Activated CD8-positive, alpha-beta memory T cell treated with anti-CD3 and anti-CD28 coated beads, Interleukin-2, amount 50 U/mL, for 1 hour (primary cell): ENCODE measurements at regions not wholly inside any gene's neighbourhood (a gene's known extent, or its start where the extent isn't known, plus 50 kb on each side); places are given as distances from the start of the nearest gene placed in this dataset.
"Not testable (repeated sequence)": the region's sequence is repeated elsewhere in the genome, so short reads cannot be mapped to it uniquely, and the experiment has no call there.

Source experiments
- DNase-seq: peaks from one replicate; pipeline ENCODE4 v3.0.0-alpha.2; 2020; ENCODE audit errors: extremely low read depth

DNA sequence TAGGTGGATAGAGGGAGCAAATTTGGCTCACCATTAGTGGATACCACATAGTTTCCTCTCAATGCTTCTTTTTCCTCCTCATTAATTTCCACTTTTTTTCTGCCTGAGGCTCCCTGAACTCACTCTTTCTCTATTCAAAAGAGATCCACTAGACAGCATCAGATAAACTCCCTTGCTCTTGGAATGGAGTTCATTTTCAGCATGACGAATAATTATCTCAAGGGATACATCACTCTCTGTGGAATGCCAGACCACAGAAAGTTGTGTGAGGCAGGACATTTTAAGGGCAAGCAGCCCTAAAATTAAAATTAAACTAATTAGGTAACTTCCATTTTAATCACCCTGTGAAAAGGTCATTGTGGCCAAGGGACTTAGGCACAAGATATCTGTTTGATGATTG lies 1920.1 kb upstream of the CELF4 start:
- no peak for DNase-seq

DNA sequence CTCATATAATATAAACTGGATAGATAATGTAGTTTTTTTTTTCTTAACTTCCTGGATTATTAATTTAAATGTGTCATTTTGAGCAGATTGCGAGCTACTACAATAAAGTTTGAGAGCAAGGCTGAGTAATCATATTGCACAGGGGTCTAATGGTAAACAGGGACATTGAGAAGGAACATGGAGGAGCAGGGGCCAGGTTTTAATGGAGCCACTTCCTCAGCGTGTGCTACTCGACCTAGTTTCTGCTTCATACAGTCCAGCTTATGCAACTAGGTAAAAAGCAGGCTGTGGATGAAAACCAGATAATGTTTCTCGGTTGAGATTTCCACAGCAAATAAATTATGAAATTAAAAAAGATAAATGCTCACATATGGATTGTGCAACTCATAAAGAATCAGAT lies 1915.7 kb upstream of the CELF4 start:
- DNase-seq = no peak

DNA sequence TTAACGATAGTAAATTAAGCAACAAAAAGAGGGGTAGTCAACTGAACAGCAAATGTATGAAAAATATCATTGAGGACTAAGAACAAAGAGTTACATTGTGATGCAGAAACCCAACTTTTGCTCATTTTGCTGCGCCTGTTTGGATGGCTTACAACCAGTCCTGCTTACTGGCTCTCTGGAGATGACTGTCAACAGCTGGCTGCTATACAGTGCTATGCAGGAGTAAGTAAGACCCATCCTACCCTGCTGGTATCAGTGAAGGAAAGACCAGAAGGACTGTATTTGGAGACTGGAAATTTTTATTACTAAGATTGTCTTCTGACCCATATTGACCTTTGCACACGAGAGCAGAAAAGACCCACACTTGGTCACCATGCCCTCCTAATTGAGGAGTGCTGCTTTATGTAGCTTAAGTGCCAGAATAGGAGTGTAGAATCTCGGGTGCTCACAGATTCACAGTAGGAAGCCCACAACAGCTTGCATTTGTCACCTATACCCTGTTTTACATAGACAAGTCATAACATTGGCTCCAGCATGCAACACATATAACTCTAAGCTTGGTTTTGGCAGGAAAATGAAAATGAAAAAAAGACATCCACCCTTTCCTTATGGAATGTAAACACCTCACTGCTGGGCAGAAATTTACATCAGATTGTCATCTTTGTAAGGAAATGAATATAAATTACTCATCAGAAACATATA lies 1915.0 kb upstream of the CELF4 start:
- no peak for DNase-seq

DNA sequence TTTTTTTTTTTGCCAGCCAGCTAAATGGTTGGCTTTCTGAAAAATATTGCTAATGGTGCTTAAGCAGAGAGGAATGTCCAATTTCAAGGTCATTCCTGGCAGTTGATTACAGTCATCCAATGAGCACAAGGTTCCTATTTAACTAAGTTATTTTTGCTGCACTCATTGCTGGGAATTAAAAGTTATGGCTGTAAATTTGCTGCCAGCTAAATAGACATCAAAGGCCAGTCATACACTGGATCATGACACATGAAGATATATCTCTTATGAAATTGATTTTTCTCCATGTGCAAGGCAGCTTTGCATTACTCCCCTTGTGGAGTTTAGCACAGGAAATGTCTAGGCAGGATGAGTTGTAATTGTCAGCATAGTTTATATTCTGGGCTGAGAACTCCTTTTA lies 1898.4 kb upstream of the CELF4 start:
- DNase-seq = no peak

- DNase-seq = no peak
These were observed 1896.8 kb upstream of the CELF4 start for GRCh38 chr18:39462436-39462835.

DNA sequence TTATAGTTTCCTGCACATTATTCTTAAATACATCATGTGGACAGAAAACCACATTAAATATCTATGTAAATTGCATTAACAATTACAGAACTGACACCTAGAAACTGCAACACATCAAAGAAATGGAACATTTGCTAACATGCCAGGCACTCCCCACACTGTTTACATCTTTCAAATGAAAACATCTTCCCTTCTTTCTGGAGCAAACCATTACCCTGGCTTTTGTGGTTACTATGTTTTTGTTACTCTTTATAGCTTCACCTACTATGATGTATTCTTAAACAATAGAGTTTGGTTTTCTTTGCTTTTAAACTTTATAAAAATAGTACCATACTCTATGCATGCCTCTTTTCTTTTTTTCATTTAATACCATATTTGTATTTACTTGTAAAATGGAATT lies 1894.5 kb upstream of the CELF4 start:
- DNase-seq = no peak

DNA sequence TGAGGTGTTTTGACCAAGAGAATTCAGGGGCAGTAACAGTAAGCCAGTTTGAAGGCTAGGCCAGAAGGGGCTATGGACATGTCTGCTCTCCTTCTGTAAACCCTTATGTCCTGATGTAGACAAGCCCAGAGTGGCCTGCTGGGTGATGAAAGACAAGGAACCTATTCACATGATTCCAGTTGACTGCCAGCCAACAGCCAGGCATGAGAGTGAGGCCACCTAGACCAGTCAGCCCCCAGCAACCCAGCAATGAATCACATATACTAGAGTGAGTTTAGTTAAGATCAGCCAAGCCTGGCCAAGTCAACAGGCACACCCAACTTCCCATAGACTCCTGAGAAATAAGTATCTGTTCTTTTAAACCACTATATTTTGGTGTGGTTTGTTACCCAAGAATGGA lies 1889.7 kb upstream of the CELF4 start:
- no peak for DNase-seq

DNA sequence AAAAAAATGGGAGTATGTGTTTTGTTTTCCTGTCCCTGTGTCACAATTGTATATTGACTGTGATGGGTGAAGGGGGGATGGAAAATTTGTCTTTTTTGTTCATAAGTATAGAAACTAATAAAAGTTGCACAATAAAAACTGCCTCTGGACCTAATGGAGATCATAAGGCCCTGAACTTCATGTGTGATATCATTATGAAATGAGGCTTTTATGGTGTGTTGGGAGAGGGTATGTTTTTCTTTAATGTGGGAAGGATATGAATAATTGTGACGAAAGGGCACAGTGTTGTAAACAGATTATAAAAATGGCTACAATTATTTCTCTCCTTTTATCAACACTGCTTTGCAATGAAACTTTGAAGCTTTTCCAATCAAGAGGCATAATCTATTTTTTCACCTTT lies 1889.3 kb upstream of the CELF4 start:
- DNase-seq = no peak

DNA sequence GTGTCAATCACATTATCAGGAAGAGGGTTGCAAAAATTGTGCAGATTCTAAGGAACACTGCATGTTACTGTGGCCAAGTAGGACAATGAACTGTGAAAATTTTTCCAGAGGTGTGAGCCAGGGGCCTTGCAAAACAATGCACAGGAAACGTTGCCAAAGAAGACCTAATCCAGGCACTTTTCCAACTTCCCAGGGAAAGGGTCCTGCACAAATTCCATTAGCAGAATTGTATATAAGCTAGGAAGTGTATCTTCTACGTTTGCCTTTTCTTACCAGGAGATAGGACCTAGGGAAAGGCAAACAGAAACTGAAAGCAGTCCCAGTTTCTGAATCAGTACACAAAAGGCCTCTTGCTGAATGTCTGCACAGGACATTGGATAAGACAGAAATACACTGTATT lies 1888.3 kb upstream of the CELF4 start:
- DNase-seq = no peak

DNA sequence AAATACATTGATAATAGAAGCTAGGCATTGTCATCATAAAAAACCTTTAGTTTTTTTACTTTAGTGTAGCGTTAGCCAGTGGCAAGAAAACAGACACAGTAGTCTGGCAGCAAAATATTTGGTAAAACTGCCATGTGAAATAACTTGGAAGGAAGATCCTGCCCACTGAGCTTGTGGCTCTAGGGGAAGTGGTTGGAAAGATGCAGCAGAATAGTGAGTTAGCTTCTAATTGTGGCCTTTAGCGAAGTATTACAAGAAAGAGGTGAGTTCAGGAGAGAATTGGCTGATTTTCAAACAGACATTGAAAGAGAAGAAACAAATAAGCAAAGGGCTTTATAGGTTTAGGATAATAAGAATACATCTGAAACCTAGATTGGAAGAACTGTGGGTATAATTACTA lies 1887.8 kb upstream of the CELF4 start:
- DNase-seq = no peak

GRCh38 chr18:39450958-39451357 lies 1885.4 kb upstream of the CELF4 start:
- DNase-seq = no peak

- DNase-seq = no peak
These were observed 1884.0 kb upstream of the CELF4 start for GRCh38 chr18:39449566-39449965.

GRCh38 chr18:39448942-39449341 lies 1883.3 kb upstream of the CELF4 start:
- no peak for DNase-seq

DNA sequence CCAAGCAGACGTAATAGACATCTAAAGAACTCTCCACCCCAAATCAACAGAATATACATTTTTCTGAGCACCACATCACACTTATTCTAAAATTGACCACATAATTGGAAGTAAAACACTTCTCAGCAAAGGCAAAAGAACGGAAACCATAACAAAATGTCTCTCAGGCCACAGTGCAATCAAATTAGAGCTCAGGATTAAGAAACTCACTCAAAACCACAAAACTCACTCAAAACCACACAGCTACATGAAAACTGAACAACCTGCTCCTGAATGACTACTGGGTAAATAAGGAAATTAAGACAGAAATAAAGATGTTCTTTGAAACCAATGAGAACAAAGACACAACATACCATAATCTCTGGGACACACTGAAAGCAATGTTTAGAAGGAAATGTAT lies 1879.4 kb upstream of the CELF4 start:
- DNase-seq = not testable (repeated sequence)

DNA sequence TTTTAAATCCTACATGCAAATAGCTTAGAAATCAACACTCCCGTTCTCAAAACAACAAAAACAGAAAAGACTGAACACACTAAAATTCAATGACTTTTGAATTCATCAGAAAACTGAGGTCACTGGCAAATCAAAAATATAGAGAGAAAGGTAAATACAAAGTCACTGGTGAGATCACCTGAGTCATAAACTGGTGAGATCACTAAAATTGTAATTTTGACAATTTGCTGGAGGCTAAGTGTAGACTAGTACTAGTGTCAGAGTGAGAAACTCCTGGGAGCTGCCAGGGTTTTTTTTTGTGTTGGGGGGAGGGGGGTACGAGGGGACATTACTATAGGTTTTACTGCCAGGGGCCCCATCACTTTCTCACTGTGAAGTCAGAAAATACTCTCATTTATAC lies 1876.0 kb upstream of the CELF4 start:
- DNase-seq = no peak

GRCh38 chr18:39435996-39436395 lies 1870.4 kb upstream of the CELF4 start:
- DNase-seq = no peak

GRCh38 chr18:39435209-39435608 lies 1869.6 kb upstream of the CELF4 start:
- no peak for DNase-seq

GRCh38 chr18:39434223-39434920 lies 1868.8 kb upstream of the CELF4 start:
- DNase-seq = no peak

- DNase-seq = no peak
These were observed 1859.7 kb upstream of the CELF4 start for GRCh38 chr18:39425172-39425850.

GRCh38 chr18:39424261-39424660 lies 1858.7 kb upstream of the CELF4 start:
- DNase-seq = no peak

DNA sequence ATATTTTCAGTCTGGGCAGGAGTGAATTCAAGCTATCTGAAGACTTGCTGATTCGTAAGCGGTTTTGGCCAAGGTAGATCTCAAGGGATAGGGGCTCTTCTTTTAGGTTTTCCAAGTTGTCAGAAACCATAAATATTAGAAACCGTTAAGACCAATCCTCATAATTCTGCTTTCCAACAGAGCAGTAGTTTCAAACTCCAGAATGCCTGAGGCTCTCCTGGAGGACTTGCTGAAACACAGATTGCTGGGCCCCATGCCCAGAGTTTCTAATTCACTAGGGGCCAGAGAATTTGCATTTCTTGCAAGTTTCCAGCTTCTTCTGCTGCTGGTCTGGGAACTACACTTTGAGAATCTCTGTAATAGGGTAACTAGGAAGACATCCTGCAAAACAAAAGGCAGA lies 1855.7 kb upstream of the CELF4 start:
- DNase-seq = no peak

DNA sequence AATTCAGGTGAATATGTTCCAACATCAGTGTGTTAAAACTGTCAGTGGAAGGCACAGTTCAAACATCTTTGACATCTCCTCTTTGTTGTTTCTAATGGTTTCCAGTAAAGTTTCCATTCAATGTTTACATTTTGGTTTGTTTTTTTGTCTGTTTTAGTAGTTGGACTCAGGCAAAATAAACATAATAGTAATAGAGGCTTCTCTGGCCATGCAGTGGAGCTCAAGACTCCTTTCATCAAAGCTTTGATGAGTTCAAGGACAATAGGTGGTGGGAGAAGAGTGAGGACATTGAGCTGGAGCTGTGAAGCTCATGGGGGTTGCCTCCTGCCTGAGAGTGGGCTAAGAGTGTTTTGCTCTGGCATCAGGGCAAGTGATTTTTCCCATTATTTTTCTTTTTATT lies 1853.7 kb upstream of the CELF4 start:
- DNase-seq = no peak

DNA sequence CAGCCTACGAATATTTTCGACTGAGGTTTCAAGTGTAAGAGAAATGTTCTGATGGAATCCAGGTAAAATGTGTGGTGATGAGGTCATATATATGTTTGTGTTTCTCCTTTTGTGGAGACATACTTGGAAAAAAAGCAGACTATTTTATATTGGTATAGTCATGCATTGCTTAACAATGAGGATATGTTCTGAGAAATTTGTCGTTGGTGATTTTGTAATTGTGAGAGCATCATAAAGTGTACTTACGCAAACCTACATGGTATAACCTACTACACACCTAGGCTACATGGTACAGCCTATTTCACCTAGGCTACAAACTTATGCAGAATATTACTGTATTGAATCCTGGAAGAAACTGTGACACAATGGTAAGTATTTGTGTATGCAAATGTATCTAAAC lies 1849.9 kb upstream of the CELF4 start:
- DNase-seq = no peak
